ENCODE measurements at regions not wholly inside any gene's neighbourhood (a gene's known extent, or its start where the extent isn't known, plus 50 kb on each side); places are given as distances from the start of the nearest gene placed in this dataset.

DNA sequence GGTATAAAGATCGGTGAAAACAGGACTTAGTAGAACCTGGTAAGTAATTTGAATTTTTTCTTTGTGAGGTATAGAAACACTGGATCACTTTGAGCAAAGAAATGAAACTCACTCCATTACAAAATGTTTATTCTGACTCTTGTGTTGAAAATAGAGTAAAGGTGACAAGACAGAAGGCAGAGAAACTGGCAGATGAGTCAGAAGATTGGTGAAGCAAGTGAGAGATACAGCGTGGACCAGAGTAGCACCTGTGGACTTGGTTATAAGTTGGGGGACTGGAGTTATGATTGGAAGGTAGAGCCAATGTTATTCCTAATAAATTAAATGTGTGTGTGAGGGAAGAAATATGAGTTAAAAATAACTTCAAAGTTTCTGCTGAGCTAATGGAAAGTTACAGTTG lies 620.9 kb downstream of the ZWINT start:
- Histone ChIP-seq H3K4me3 (ENCODE audit: low read length in 3 of 3) (no peak overlapping the region), H3K9me3 (ENCODE audit: control insufficient read depth in 2 of 3, insufficient read depth in 1 of 3, low read length in 3 of 3) (no peaks in the 10 kb centered on the region), H3K36me3 (ENCODE audit: control insufficient read depth in 2 of 3, insufficient read depth in 3 of 3, low read length in 3 of 3) (no peaks in the 10 kb centered on the region), H3K27me3 (ENCODE audit: control insufficient read depth, insufficient read depth, low read length) (no peaks in the 10 kb centered on the region), H3K9ac (ENCODE audit: low read length in 3 of 3) (no peak overlapping the region), H3K27ac (ENCODE audit: low read depth in 2 of 2, low read length in 2 of 2) (no peak overlapping the region), H3K4me1 (ENCODE audit: control insufficient read depth in 2 of 3, insufficient read depth in 2 of 3, low read depth in 1 of 3, low read length in 3 of 3) (no peaks in the 10 kb centered on the region)
- no peak for FAIRE-seq
- TF ChIP-seq, protein P1, sequence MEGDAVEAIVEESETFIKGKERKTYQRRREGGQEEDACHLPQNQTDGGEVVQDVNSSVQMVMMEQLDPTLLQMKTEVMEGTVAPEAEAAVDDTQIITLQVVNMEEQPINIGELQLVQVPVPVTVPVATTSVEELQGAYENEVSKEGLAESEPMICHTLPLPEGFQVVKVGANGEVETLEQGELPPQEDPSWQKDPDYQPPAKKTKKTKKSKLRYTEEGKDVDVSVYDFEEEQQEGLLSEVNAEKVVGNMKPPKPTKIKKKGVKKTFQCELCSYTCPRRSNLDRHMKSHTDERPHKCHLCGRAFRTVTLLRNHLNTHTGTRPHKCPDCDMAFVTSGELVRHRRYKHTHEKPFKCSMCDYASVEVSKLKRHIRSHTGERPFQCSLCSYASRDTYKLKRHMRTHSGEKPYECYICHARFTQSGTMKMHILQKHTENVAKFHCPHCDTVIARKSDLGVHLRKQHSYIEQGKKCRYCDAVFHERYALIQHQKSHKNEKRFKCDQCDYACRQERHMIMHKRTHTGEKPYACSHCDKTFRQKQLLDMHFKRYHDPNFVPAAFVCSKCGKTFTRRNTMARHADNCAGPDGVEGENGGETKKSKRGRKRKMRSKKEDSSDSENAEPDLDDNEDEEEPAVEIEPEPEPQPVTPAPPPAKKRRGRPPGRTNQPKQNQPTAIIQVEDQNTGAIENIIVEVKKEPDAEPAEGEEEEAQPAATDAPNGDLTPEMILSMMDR (IDR thresholded peaks at IDR 0.05; ENCODE audit: borderline replicate concordance, extremely low read depth, insufficient read depth) = no peak
- DNase-seq = no peak
- intact Hi-C loops (cut with DNase I) = no loop called here

DNA sequence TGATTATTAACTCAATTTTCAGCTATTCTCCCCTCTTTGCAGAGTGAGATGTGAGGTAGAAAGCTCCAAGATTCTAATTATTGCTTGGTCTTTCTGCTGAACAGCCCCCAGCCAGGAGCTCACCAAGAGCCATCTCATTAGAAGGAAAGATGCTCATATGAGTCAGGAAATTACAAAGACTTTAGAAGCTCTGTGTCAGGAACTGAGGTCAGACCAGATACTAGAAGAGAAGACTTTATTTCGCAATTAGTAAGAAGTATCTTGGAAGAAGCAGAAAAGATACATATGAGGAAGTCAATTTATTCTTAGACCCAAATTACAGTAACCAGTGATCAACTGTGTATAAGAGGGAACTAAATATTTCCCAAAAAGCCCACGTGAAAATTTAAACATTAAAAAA lies 626.9 kb downstream of the ZWINT start:
- H3K9me3 ChIP-seq (ENCODE audit: control insufficient read depth in 2 of 3, insufficient read depth in 1 of 3, low read length in 3 of 3) = no peaks in the 10 kb centered on the region
- H3K27ac ChIP-seq (ENCODE audit: low read depth in 2 of 2, low read length in 2 of 2) = no peak overlapping the region
- no peaks in the 10 kb centered on the region for H3K4me1 ChIP-seq (ENCODE audit: control insufficient read depth in 2 of 3, insufficient read depth in 2 of 3, low read depth in 1 of 3, low read length in 3 of 3)
- TF ChIP-seq, protein P1 (IDR thresholded peaks at IDR 0.05; ENCODE audit: borderline replicate concordance, extremely low read depth, insufficient read depth) = no peak
- H3K9ac ChIP-seq (ENCODE audit: low read length in 3 of 3) = no peak overlapping the region
- intact Hi-C loops (cut with DNase I) = no loop called here
- no peaks in the 10 kb centered on the region for H3K36me3 ChIP-seq (ENCODE audit: control insufficient read depth in 2 of 3, insufficient read depth in 3 of 3, low read length in 3 of 3)
- H3K27me3 ChIP-seq (ENCODE audit: control insufficient read depth, insufficient read depth, low read length) = no peaks in the 10 kb centered on the region
- DNase-seq = no peak
- no peak overlapping the region for H3K4me3 ChIP-seq (ENCODE audit: low read length in 3 of 3)
- FAIRE-seq = no peak

DNA sequence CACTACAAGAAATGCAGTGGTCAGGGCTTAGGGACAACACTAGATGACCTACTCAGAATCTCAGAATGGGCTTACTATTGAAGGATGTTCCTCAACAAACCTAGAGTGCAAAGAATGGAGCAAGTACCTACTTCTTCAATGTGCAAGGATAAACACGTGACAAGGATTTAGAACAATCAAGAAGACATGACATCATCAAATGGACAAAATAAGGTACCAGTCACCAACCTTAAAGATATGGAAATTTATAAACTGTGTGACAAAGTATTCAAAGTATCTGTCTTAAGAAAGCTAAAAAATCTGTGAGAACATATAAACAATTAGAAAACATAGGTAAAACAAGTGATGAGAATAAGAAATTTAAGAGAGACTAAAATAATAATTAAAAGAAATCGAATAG lies 656.1 kb downstream of the ZWINT start:
- Histone ChIP-seq H3K27me3 (ENCODE audit: control insufficient read depth, insufficient read depth, low read length) (no peaks in the 10 kb centered on the region), H3K36me3 (ENCODE audit: control insufficient read depth in 2 of 3, insufficient read depth in 3 of 3, low read length in 3 of 3) (no peaks in the 10 kb centered on the region), H3K9ac (ENCODE audit: low read length in 3 of 3) (no peak overlapping the region), H3K9me3 (ENCODE audit: control insufficient read depth in 2 of 3, insufficient read depth in 1 of 3, low read length in 3 of 3) (no peaks in the 10 kb centered on the region), H3K27ac (ENCODE audit: low read depth in 2 of 2, low read length in 2 of 2) (no peak overlapping the region), H3K4me1 (ENCODE audit: control insufficient read depth in 2 of 3, insufficient read depth in 2 of 3, low read depth in 1 of 3, low read length in 3 of 3) (no peaks in the 10 kb centered on the region), H3K4me3 (ENCODE audit: low read length in 3 of 3) (no peak overlapping the region)
- intact Hi-C loops (cut with DNase I) = no loop called here
- TF ChIP-seq, protein P1 (IDR thresholded peaks at IDR 0.05; ENCODE audit: borderline replicate concordance, extremely low read depth, insufficient read depth) = no peak
- no peak for FAIRE-seq
- DNase-seq = no peak

DNA sequence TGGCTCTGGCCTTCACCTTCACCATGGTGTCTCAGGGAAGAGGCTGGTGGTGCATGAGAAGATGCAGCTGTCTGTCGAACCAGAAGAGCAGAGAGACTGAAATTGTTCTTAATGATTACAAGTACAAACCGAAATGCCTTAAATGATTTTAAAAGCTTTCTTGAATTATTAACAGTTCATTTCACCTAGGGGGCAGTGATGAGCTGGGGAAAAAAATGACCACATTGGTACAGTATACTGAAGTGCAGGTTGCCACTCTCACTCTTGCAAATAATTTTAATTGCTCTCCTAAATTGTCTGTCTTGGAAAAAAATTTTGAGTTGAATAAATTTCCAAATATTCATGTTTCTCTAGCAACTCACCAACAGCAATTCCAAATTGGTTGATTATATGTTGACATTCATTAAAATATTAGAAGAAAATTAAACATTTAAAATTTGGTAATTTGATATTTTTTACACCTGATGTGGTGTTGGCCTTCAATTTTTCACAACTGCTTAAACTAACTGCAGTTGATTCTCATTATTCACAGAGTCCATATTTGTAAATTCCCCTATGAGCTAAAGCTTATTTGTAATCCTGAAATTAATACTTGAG lies 692.6 kb downstream of the ZWINT start:
- TF ChIP-seq, protein P1 (IDR thresholded peaks at IDR 0.05; ENCODE audit: borderline replicate concordance, extremely low read depth, insufficient read depth) = no peak
- no peak for FAIRE-seq
- Histone ChIP-seq H3K4me3 (ENCODE audit: low read length in 3 of 3) (no peak overlapping the region), H3K9me3 (ENCODE audit: control insufficient read depth in 2 of 3, insufficient read depth in 1 of 3, low read length in 3 of 3) (no peaks in the 10 kb centered on the region), H3K9ac (ENCODE audit: low read length in 3 of 3) (no peak overlapping the region), H3K36me3 (ENCODE audit: control insufficient read depth in 2 of 3, insufficient read depth in 3 of 3, low read length in 3 of 3) (no peaks in the 10 kb centered on the region), H3K4me1 (ENCODE audit: control insufficient read depth in 2 of 3, insufficient read depth in 2 of 3, low read depth in 1 of 3, low read length in 3 of 3) (no peaks in the 10 kb centered on the region), H3K27me3 (ENCODE audit: control insufficient read depth, insufficient read depth, low read length) (no peaks in the 10 kb centered on the region), H3K27ac (ENCODE audit: low read depth in 2 of 2, low read length in 2 of 2) (no peak overlapping the region)
- intact Hi-C loops (cut with DNase I) = no loop called here
- DNase-seq = peak in 2 of 5 donors; percentile 15 to 24

Data from kidney (tissue), 13 donors.